ENCODE measurements at regions not wholly inside any gene's neighbourhood (a gene's known extent, or its start where the extent isn't known, plus 50 kb on each side); places are given as distances from the start of the nearest gene placed in this dataset.

GRCh38 chr7:33753881-33754525, 151.3 kb upstream of the BMPER start:
- Histone ChIP-seq H3K27me3 (no peaks in the 10 kb centered on the region), H3K9me3 (no peaks in the 10 kb centered on the region), H3K27ac (no peak overlapping the region), H3K4me3 (no peak overlapping the region), H3K36me3 (no peaks in the 10 kb centered on the region), H3K4me1 (peaks cover 6% of the 10 kb centered on the region)
- TF ChIP-seq POLR2AphosphoS5 (IDR thresholded peaks at IDR 0.05; ENCODE audit: insufficient read depth in 1 of 2, low read depth in 1 of 2) (no peak), CTCF (IDR thresholded peaks at IDR 0.05) (no peak)
- DNase-seq (ENCODE audit: extremely low spot score in 2 of 2): no peak
- intact Hi-C loops (cut with DNase I): loop anchor here (10.0 kb wide), 1 partner anchor 141 kb away; no protein-coding TSS in a partner anchor

- intact Hi-C loops (cut with DNase I): loop anchor here (10.0 kb wide), 1 partner anchor 140 kb away; no protein-coding TSS in a partner anchor
- no peaks in the 10 kb centered on the region for H3K9me3 ChIP-seq
- peaks cover 6% of the 10 kb centered on the region for H3K4me1 ChIP-seq
- no peaks in the 10 kb centered on the region for H3K36me3 ChIP-seq
- TF ChIP-seq POLR2A (IDR thresholded peaks at IDR 0.05): no peak
- no peak for TF ChIP-seq CTCF (IDR thresholded peaks at IDR 0.05)
- no peak for TF ChIP-seq POLR2AphosphoS5 (IDR thresholded peaks at IDR 0.05; ENCODE audit: insufficient read depth in 1 of 2, low read depth in 1 of 2)
- DNase-seq (ENCODE audit: extremely low spot score in 2 of 2): no peak
- H3K27ac ChIP-seq: no peak overlapping the region
- H3K4me3 ChIP-seq: no peak overlapping the region
- H3K27me3 ChIP-seq: no peaks in the 10 kb centered on the region
Measured at GRCh38 chr7:33754933-33755928, 150.1 kb upstream of the BMPER start.

DNA sequence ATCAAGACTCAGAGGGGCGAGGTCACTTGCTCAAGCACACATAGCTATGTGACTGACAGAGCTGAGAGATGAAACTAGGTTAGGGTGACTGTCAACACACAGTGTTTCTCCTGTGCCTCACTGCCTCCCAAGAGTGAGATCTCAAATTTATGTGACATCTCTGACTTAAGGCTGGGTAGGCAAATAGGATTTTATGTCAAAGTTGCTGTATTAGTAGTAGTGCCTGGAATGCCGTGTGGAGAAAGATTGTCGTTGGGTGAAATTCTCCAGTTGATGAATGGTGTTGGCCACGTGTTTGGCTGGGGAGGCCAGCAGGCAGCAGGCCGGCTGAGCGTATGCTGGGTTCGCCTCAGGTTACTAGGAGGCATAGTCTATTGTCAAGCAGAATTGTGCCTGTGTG, 148.3 kb upstream of the BMPER start:
- H3K27me3 ChIP-seq: no peaks in the 10 kb centered on the region
- no peak overlapping the region for H3K27ac ChIP-seq
- no peak overlapping the region for H3K4me3 ChIP-seq
- TF ChIP-seq POLR2A (IDR thresholded peaks at IDR 0.05) (no peak), POLR2AphosphoS5 (IDR thresholded peaks at IDR 0.05; ENCODE audit: insufficient read depth in 1 of 2, low read depth in 1 of 2) (no peak), CTCF (IDR thresholded peaks at IDR 0.05) (no peak)
- intact Hi-C loops (cut with DNase I): loop anchor here (10.0 kb wide), 1 partner anchor 138 kb away; no protein-coding TSS in a partner anchor
- H3K9me3 ChIP-seq: no peaks in the 10 kb centered on the region
- H3K4me1 ChIP-seq: peaks cover 6% of the 10 kb centered on the region
- H3K36me3 ChIP-seq: no peaks in the 10 kb centered on the region
- DNase-seq (ENCODE audit: extremely low spot score in 2 of 2): no peak

- H3K27ac ChIP-seq: no peak overlapping the region
- intact Hi-C loops (cut with DNase I): loop anchor here (10.0 kb wide), 1 partner anchor 137 kb away; no protein-coding TSS in a partner anchor
Measured at GRCh38 chr7:33757563-33758165, 147.7 kb upstream of the BMPER start.

More at GRCh38 chr7:33757563-33758165, 147.7 kb upstream of the BMPER start:
- no peak overlapping the region for H3K4me3 ChIP-seq
- peaks cover 6% of the 10 kb centered on the region for H3K4me1 ChIP-seq
- no peak for TF ChIP-seq POLR2AphosphoS5 (IDR thresholded peaks at IDR 0.05; ENCODE audit: insufficient read depth in 1 of 2, low read depth in 1 of 2)
- TF ChIP-seq POLR2A (IDR thresholded peaks at IDR 0.05): no peak
- peak; percentile 32 to 57 (median 51) for TF ChIP-seq CTCF (IDR thresholded peaks at IDR 0.05)
- H3K36me3 ChIP-seq: no peaks in the 10 kb centered on the region
- no peaks in the 10 kb centered on the region for H3K9me3 ChIP-seq
- no peak for DNase-seq (ENCODE audit: extremely low spot score in 2 of 2)
- no peaks in the 10 kb centered on the region for H3K27me3 ChIP-seq
